ENCODE measurements at regions not wholly inside any gene's neighbourhood (a gene's known extent, or its start where the extent isn't known, plus 50 kb on each side); places are given as distances from the start of the nearest gene placed in this dataset.

GRCh38 chr2:22737144-22737543, 647.8 kb upstream of the KLHL29 start:
- ChIA-PET POLR2A (no interaction called here), CTCF (no interaction called here)
- no peak overlapping the region for H3K4me3 ChIP-seq (ENCODE audit: low read depth, low read length)
- TF ChIP-seq CTCF (IDR thresholded peaks at IDR 0.05; ENCODE audit: insufficient read depth, low read length, missing control alignments) = no peak
- DNase-seq (ENCODE audit: low read depth, low spot score) = no peak

- POLR2A ChIA-PET = no interaction called here
- TF ChIP-seq CTCF (IDR thresholded peaks at IDR 0.05; ENCODE audit: insufficient read depth, low read length, missing control alignments) = no peak
- H3K4me3 ChIP-seq (ENCODE audit: low read depth, low read length) = no peak overlapping the region
- DNase-seq (ENCODE audit: low read depth, low spot score) = no peak
- CTCF ChIA-PET = no interaction called here
These were observed 643.8 kb upstream of the KLHL29 start for GRCh38 chr2:22741216-22741615.

GRCh38 chr2:22748909-22749308, 636.1 kb upstream of the KLHL29 start:
- H3K4me3 ChIP-seq (ENCODE audit: low read depth, low read length) = no peak overlapping the region
- CTCF ChIA-PET = no interaction called here
- TF ChIP-seq CTCF (IDR thresholded peaks at IDR 0.05; ENCODE audit: insufficient read depth, low read length, missing control alignments) = no peak
- POLR2A ChIA-PET = no interaction called here
- DNase-seq (ENCODE audit: low read depth, low spot score) = no peak

- TF ChIP-seq CTCF (IDR thresholded peaks at IDR 0.05; ENCODE audit: insufficient read depth, low read length, missing control alignments) = no peak
- POLR2A ChIA-PET = no interaction called here
- no peak for DNase-seq (ENCODE audit: low read depth, low spot score)
- no peak overlapping the region for H3K4me3 ChIP-seq (ENCODE audit: low read depth, low read length)
- CTCF ChIA-PET = no interaction called here
These were observed 631.5 kb upstream of the KLHL29 start for GRCh38 chr2:22753476-22753875.

- no peak for DNase-seq (ENCODE audit: low read depth, low spot score)
- no peak overlapping the region for H3K4me3 ChIP-seq (ENCODE audit: low read depth, low read length)
- TF ChIP-seq CTCF (IDR thresholded peaks at IDR 0.05; ENCODE audit: insufficient read depth, low read length, missing control alignments) = no peak
- ChIA-PET POLR2A (no interaction called here), CTCF (no interaction called here)
These were observed 628.5 kb upstream of the KLHL29 start for GRCh38 chr2:22756276-22757043.

- CTCF ChIA-PET = no interaction called here
- TF ChIP-seq CTCF (IDR thresholded peaks at IDR 0.05; ENCODE audit: insufficient read depth, low read length, missing control alignments) = no peak
- no peak overlapping the region for H3K4me3 ChIP-seq (ENCODE audit: low read depth, low read length)
- no peak for DNase-seq (ENCODE audit: low read depth, low spot score)
- POLR2A ChIA-PET = no interaction called here
These were observed 615.5 kb upstream of the KLHL29 start for GRCh38 chr2:22769497-22769896.

Measured in AG04449 (cell line).